ENCODE measurements at regions not wholly inside any gene's neighbourhood (a gene's known extent, or its start where the extent isn't known, plus 50 kb on each side); places are given as distances from the start of the nearest gene placed in this dataset.

GRCh38 chr9:90309809-90310520 lies 332.7 kb downstream of the DIRAS2 start:
- TF ChIP-seq CTCF (IDR thresholded peaks at IDR 0.05) (no peak), POLR2A (IDR thresholded peaks at IDR 0.05) (no peak)
